DOHH2 (cell line): ENCODE measurements at regions not wholly inside any gene's neighbourhood (a gene's known extent, or its start where the extent isn't known, plus 50 kb on each side); places are given as distances from the start of the nearest gene placed in this dataset.

Experiments used
- EZH2phosphoT487 ChIP-seq: fragments of 200-600 bp; sonication (generic); IDR thresholded peaks from 2 replicates; pipeline ENCODE4 v1.6.1; 2017; ENCODE audit warnings: borderline replicate concordance, mild to moderate bottlenecking, antibody characterized with exemption, low read length, moderate library complexity, mixed read lengths
- TF ChIP-seq, protein P1 (sequence below): fragments of 200-600 bp; sonication (generic); IDR thresholded peaks from one replicate; pipeline ENCODE4 v1.5.1; 2014; ENCODE audit warnings: antibody characterized with exemption, mild to moderate bottlenecking, low read depth, low read length; ENCODE audit not compliant: poor library complexity, severe bottlenecking

DNA sequence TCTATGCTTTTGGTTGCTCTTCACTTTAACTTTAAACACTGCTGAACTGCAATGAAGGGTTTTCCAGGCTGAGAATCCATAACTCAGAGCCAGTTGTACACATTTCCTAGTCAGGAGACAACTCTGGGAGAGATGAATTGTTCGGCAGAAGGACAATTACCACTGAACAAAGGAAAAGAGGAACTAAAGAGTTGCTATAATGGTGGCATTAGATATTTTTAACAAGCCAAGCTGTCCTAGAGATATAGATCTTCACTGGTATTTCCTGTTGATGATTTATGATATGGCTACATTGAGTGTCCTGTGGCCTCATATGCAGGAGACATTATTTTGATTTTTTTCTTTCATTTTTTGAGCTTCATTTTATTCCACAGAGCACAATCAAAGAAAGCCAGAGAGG is 219.1 kb upstream of the PCSK5 start:
- TF ChIP-seq, protein P1, sequence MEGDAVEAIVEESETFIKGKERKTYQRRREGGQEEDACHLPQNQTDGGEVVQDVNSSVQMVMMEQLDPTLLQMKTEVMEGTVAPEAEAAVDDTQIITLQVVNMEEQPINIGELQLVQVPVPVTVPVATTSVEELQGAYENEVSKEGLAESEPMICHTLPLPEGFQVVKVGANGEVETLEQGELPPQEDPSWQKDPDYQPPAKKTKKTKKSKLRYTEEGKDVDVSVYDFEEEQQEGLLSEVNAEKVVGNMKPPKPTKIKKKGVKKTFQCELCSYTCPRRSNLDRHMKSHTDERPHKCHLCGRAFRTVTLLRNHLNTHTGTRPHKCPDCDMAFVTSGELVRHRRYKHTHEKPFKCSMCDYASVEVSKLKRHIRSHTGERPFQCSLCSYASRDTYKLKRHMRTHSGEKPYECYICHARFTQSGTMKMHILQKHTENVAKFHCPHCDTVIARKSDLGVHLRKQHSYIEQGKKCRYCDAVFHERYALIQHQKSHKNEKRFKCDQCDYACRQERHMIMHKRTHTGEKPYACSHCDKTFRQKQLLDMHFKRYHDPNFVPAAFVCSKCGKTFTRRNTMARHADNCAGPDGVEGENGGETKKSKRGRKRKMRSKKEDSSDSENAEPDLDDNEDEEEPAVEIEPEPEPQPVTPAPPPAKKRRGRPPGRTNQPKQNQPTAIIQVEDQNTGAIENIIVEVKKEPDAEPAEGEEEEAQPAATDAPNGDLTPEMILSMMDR = no peak
- no peak for TF ChIP-seq EZH2phosphoT487
